IPS-NIHi7 (cell line): ENCODE measurements at regions not wholly inside any gene's neighbourhood (a gene's known extent, or its start where the extent isn't known, plus 50 kb on each side); places are given as distances from the start of the nearest gene placed in this dataset.

Source experiments
- DNase-seq: peaks from one replicate; pipeline ENCODE4 v3.0.0; 2012; ENCODE audit warnings: mixed read lengths; ENCODE audit errors: extremely low spot score

DNA sequence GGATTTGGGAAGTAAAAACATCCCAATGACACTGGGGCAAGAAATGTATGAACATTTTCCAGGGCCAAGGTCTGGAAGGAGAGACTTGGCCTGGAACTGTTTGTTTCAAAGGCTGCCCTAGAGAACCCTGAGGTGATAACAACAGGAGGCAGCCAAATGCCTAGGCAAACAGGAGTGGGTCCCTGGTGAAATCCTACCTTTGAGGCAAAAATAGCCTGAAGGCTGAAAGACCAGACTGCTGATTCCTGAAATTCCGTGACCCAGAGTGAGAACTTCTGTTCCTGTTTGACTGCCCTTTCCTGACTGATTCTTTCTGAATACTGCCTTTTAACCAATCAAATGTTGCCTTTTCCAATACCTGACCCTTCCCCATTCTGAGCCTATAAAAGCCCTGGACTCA, 196.4 kb downstream of the NSUN3 start:
- DNase-seq: no peak

DNA sequence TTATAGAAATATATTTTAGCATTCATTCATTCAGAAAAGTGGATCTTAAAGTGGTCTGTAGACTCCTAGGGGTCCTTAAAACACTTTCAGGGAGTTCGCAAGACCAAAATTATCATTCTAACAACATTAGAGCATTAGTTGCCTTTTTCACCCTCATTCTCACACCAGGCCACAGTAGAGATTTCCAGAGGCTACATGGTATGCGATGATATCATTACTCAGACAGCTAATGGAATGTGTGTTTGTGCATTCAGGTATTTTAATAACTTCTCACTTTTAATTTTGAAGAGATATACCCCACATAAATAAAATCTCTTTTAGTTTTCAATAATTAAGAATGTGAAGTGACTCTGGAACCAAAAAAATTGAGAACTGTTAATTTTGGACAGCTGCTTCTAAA, 206.9 kb downstream of the NSUN3 start:
- DNase-seq: no peak

DNA sequence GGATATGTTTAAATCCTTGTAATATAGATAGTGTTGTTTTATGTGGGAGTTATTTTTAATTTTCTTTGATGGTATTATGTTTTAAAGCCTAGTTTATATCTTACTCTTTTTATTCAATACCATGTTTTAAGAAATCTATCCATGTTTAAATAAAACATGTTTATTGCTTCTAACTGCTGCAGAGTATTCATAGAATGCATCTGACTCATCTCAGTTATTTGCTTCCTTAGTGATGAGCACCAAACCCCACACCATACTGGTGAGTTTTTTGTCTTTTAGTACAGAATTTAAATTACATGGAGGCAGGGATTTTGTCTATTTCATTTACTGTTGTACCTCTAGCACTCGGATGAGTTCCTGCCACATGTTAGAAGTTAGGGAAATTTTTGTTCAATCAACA, 209.2 kb downstream of the NSUN3 start:
- DNase-seq: no peak

DNA sequence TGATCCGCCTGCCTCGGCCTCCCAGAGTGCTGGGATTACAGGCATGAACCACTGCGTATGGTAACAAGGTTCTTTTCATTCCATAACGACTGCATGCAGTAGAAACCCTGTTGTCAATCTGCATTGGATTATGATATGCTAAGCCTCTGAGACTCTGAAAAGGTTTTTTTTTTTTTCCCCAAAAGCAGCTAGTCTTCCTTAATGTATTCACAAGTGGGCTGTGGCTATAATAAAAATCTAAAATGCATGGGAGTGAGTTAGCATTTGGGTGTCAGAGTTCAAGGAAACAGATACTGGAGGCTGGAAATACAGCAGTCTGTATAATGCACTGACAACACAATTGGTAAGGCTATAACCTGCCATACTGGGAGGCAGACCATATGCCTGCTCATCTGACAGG, 218.1 kb downstream of the NSUN3 start:
- no peak for DNase-seq

DNA sequence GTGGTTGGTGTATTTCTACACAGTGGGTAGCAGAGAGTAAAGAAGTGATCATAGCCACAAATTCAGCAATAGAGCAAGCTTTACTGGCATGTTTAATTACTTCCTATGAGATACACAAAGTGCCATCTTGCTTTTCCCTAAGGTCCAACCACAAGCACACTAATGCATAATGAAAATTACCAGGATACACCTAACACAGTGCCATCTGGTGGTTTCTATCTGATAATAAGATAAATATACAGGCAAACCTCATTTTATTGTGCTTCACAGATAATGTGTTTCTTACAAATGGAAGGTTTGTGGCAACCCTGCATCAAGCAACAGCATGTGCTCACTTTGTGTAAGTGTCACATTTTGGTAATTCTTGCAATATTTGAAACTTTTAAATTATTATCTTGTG, 223.0 kb downstream of the NSUN3 start:
- DNase-seq: no peak

DNA sequence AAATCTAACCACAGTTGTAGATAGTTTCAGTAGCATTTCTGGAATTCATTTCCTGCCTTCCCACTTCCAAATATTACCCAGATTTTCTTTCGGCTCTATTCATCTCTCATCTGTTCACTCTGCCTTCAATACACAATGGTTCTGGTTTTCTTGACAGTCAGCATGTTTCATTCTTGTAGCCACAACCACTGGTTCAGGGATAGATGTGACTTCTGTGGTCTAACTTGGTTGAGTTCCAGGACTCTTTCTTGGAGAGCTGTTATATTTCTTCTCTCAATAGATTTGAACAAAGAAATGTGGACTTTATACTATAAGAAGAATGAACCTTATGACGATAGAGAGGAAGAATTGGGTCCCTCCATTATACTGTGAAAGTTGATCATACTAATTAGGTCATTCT, 228.8 kb downstream of the NSUN3 start:
- no peak for DNase-seq

DNA sequence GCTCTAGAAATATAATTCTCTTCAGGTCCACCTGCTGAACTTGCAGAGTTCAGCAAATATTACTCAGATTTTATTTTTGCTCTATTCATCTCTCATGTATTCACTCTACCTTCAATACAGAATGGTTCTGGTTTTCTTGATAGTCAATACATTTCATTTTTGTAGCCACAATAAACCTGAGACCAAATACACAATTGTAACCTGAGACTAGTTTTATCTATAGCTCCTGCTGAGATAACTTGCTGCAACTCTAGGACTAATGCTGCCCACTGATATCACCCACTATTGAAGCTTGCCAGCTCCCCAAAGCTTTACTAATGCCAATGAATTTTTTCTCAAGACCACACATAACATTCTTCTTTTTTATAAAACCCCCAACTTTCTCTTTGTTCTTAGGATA, 229.3 kb downstream of the NSUN3 start:
- no peak for DNase-seq

DNA sequence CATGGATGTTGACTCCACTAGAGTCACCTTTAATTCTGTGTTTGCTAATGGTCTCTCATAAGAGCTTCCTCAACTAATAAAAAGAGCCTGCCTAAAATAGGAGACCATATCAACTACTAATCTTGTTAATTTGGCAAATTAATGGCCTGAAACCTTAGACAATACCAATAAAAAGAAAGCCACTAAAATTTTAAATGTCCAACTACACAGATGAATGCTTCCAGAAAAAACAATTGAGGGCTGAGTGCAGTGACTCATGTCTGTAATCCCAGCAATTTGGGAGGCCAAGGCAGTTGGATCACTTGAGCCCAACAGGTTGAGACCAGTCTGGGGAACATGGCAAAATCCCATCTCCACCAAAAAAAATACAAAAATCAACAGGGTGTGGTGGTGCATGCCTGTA, 230.9 kb downstream of the NSUN3 start:
- no peak for DNase-seq

DNA sequence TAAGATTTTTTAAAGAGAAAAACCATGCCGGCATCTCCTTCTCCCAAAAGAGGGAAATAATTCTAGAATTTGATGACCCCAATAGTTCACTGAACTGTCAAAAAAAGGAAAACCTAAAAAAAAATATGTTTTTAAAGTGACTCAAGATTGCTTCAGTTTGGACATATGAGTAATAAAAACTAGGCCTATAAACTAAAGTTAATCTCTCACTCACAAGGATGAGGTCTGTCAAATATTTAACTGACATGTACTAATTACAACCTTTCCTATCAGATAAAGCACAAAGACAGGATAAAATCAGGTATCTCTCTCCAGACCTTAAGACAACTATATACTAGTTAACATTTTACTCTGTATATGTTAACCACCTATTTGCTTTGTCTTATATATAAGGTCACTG, 231.9 kb downstream of the NSUN3 start:
- DNase-seq: no peak

DNA sequence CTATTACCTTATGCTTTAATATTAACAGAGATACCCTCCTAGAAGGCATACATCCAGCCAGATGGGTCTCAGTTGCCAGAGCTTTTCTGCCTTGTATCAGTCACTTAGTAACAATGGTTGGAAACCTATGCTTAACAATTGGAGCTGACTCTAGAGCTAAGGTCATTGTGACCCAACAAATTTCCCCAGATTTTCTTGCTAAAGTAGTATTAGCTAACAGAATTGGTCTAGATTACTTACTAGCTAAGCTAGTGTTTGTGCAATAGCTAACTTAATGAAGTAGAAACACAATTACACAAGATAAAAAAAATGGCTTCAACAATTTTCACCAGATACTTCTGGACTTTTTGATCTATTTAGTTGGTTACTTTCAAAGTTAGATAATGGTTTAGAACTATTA, 236.9 kb downstream of the NSUN3 start:
- DNase-seq: no peak

DNA sequence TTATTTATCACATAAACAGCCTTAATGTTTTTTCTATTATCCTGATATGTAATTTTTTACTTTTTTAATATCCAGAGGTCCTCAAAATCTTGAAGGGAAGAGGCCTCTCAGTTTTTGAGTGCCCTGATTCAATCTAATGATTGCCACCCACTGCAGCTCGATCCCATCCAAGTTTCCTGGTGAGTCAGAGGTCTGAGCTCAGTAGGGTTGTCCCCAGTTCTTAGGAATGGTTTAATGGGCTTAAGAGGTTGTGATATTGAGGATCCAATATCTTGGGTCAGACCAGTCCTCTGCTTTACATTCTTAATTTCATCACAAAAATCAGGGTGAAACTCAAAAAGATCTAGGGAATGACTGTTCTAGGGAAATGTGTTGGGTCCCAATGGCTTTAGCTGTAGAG, 238.5 kb downstream of the NSUN3 start:
- no peak for DNase-seq

DNA sequence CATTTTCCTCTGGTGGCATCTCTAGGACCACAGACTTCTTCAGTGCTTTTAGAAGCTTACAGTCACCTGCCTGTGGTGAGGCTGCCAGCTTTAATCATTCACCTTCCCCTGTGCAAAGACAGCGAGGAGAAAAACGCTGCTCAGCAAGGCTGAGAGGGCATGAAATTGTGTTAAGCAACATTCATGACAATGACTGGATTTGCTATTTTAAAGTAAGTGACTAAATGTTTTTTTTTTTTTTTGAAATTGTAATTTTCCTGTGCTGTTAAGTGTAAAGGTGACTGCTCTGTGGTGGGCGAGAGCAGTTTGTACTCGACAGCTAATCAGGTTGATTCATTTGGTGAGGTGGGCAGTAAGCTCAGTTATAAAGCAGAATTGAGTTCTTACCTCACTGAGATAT, 240.4 kb downstream of the NSUN3 start:
- DNase-seq: no peak

DNA sequence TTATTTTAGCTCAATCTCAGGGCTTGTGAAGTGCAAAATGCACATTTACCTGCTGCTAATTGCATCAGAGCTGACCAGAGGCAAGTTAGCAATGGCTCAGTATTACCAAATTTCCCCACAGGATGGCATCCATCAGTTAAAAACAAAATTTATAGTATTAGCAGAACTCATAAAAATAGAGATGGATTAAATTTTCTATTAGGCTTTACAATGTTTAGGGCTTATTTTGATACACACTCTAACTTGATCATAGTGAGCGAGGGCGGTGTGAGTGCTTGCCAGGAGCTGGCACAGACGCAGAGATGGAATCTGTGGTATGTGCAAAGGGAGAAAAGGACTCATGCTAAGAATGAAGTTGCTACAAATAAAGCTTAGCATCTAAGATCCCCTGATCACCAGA, 241.0 kb downstream of the NSUN3 start:
- DNase-seq: no peak

DNA sequence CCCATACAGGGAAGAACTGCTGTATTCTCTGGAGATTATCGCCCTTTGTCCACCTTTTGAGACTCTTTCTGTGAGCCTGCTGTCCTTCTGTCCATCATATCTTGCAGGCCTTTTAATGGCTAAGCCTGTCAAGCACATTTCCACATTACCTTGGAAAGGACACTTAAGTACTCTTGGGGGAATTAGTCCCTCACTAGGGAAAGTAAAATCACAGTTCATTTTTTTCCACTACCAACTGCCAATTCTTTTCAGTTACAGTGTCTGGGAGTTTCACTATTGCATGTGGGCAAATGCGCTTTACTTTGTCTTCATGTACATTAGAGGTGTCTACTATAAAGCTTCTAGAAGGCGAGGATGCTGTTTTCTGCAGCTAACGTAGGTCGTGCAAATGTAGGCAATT, 242.1 kb downstream of the NSUN3 start:
- no peak for DNase-seq

DNA sequence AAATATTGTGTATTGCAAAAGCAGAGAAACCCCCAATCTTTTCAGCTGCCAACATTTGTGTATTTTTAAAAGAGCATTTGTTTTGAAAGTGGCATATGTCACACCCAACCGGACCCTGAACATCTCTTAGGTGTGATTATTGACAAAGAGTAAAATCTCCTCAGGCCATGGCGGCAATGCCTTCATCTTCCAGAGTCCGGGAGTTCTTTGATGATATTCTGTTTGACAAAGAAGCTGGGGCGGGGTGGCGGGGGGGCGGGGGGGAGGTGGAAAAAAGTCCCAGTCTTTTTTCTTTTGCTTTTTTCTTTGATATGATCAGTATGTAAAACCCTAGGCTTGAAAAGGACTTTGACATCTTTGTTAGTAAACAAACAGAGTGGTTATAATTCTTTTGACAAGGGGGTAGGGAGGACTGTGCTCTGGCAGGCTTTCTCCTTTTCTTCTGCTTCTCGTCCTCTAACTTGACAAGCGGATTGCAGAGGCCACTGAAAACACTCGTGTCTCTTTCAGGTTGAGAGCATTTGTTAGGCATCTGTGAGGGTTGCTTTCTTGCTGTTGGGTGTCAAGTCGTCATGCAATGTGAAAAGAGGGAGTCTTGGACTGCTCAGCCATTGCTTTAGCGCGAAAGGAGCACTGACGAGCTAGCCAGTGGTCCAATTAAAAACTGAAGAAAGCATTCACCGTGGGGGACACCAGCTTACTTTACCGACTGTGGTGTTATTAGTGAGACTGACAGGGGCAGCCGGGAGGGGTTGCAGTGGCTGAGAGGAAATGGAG, 243.2 kb downstream of the NSUN3 start:
- no peak for DNase-seq

DNA sequence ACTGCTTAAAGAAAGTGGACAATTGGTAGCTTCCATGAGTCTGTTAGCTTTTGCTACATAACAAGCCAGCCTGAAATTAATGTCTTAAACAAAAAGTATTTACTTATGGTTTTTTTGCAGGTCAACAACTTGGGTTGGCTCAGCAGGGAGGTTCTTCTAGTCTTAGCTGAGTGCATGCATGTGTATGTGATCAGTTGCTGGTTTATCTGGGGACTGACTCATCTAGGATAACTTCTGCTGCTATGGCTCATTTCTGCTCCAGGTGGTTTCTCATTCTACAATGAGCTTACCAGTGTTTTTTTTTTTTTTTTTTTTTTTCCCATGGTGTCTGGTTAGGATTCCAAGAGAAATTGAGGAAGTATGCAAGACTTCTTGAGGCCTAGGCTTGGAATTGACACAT, 244.7 kb downstream of the NSUN3 start:
- DNase-seq: no peak

DNA sequence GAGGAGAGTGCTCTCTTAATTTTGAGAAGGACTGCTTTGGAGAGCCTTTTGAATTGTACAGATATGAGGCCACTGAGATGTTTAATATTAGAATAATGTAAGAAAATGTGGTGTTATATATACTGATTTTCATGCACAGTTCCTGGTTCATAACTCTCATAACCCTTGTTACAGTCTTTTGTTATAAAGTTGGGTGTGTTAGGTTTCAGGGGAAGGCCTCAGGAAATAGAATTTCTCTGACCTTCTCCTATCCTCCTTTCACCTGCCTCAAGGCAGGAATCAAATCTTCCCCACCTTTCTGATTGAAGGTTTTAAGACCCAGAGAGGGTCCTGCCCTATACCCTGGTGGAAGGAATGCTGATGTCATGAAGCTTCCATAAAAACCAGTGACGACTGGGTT, 245.9 kb downstream of the NSUN3 start:
- no peak for DNase-seq

DNA sequence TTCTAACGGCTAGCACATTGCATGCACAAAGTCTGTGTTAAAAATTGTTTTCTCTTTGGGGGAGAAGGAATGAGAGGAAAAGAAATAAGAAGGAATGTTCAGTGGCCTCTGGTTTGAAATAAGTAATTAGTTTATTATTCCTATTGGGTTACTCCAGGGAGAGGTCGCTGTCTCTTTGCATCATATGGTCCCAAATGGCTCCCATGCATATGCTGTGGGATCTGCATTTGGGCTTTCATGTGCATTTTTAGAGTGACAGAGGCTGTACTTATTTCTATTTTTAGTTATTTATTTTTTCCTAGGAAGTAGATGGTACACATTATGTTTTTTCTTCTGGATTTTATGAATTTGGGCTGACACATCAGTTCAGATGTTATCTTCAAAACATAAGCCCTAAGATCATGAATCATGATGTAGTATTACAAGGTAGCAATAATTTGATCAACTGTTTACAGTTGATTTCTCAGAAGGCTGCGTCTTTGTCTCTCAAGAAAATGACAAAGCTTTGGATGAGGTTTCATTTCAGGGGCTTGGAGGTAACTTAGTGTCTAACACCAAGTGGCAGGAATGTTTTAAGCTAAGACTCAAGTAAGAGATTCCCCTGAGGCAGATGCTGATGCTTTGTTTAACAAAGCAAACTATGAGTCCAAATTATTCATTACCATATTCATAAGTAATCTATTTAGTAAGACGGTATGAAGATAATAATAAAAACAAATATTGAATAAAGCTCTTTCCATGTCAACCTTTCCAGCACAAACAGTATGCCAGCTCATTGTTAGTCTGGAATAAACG, 247.7 kb downstream of the NSUN3 start:
- no peak for DNase-seq

DNA sequence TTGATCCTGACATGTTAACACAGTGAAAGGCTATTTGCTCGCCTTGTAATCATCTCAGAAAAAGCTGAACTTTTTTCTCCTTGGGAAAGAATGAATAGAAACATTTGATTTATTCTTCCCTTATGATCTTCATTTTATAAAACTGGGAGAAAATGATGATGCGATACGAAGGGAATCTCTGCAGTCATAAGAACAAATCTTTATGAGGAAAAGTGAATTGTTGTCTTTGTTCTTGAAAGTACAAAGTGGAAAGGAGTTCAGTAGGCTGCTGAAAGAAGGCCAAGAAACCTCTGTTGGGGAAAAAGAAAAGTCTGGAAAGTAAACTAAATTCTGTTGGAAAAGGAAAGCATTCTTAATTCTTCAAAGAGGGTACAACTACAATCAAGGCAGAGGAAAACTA, 248.8 kb downstream of the NSUN3 start:
- no peak for DNase-seq

DNA sequence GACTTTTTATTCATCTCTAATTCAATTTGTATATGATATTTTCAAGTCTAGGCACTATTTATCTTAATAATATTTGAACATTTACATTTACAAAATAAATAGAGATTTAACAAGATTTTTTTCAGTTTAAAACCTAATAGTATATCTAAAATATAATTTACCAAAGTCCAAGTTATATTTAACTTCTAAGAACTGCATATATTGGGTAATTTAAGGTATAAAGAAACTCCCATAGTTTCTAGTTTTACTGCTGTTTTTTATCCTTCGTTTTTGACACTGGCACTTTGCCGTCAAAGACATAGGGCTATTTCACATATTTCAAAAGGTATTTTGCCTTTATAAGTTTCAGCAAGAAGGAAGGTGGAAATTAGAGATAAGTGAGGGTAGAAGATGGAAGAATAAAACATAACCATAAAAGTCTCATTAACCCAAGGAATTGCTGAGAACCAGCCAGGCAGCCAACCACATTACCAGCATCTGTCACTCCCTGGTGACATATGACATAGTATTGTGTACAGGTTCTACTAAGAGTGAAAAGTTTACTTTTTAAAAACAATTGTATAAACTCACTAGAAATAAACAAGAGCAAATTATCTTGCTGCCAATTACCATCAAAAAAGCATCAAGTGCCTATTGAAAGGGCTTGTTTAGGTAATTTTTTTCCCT, 251.5 kb downstream of the NSUN3 start:
- DNase-seq: no peak

DNA sequence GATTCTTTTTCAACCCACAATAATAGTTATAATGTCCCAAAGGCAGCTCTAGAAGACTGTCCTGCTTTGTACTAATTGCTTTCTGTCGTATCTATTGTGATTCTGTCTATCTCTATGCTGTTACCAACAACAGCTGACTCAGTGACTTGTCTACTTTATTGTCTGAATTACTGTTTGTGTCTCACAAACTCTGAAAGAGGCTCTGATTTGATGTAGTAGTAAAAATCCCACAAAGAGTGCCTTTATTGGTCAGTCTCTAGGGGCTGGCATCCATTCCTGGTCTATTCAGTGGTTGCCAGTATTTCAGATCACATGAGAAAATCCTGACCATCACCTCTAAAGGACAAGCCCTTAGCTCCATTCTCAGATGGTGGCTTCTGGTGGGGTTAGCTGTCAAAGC, 254.2 kb downstream of the NSUN3 start:
- no peak for DNase-seq

DNA sequence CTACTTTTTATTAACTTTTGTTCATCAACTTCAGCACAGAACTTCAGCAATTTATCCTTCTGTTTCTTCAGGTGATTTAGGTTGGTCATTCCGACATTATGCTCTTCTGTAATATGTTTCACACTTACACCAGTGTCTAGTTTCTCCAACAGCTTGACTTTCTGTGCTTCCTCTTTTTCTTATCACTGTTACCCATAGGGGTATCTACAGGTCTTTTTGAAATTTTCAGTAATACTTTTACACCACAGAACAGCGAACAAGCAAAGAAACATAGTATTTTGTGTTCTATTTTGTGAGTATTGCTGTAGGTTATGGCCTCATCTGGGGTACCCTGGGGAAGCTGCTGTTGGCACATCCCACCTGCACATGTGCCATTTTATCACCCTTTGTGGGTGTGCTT, 260.7 kb downstream of the NSUN3 start:
- no peak for DNase-seq

DNA sequence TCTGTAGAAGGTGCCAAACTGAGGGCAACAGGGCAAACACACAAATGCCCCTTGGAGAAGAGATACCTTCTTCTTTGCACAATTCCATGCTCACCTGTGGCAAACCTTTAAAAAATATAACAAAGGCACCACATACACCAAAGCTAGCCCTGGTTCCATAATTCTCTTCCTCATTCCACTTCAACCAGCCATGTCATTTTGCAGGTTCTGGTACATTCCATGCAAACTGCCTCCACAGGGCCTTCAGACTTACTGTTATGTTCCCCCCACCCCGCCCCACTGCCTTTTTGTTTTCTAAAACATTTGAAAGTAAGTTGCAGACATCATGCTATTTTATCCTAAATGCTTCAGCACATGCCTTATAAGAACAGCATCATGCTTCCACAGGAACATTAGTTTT, 269.0 kb downstream of the NSUN3 start:
- DNase-seq: no peak
